ENCODE measurements at regions not wholly inside any gene's neighbourhood (a gene's known extent, or its start where the extent isn't known, plus 50 kb on each side); places are given as distances from the start of the nearest gene placed in this dataset.

- H3K4me3 ChIP-seq (ENCODE audit: low read length) = no peak overlapping the region
- H3K27me3 ChIP-seq (replicated peaks; ENCODE audit: control insufficient read depth, insufficient read depth, low read length) = no peaks in the 10 kb centered on the region
- no peak overlapping the region for H3K9ac ChIP-seq (ENCODE audit: low read length)
- H3K4me1 ChIP-seq (ENCODE audit: control insufficient read depth, insufficient read depth, low read length) = no peaks in the 10 kb centered on the region
- H3K9me3 ChIP-seq (ENCODE audit: control insufficient read depth, low read length) = no peaks in the 10 kb centered on the region
- DNase-seq (ENCODE audit: low read depth) = no peak
- no peaks in the 10 kb centered on the region for H3K36me3 ChIP-seq (ENCODE audit: control insufficient read depth, insufficient read depth, low read length, severe bottlenecking)
Measured at GRCh38 chr20:12252793-12253192, 335.1 kb downstream of the BTBD3 start.

GRCh38 chr20:12255461-12255970 lies 337.8 kb downstream of the BTBD3 start:
- no peak for DNase-seq (ENCODE audit: low read depth)
- no peak overlapping the region for H3K4me3 ChIP-seq (ENCODE audit: low read length)
- no peaks in the 10 kb centered on the region for H3K4me1 ChIP-seq (ENCODE audit: control insufficient read depth, insufficient read depth, low read length)
- H3K36me3 ChIP-seq (ENCODE audit: control insufficient read depth, insufficient read depth, low read length, severe bottlenecking) = no peaks in the 10 kb centered on the region
- no peak overlapping the region for H3K9ac ChIP-seq (ENCODE audit: low read length)
- no peaks in the 10 kb centered on the region for H3K27me3 ChIP-seq (replicated peaks; ENCODE audit: control insufficient read depth, insufficient read depth, low read length)
- H3K9me3 ChIP-seq (ENCODE audit: control insufficient read depth, low read length) = no peaks in the 10 kb centered on the region

- Histone ChIP-seq H3K9ac (ENCODE audit: low read length) (no peak overlapping the region), H3K4me1 (ENCODE audit: control insufficient read depth, insufficient read depth, low read length) (no peaks in the 10 kb centered on the region), H3K4me3 (ENCODE audit: low read length) (no peak overlapping the region), H3K36me3 (ENCODE audit: control insufficient read depth, insufficient read depth, low read length, severe bottlenecking) (no peaks in the 10 kb centered on the region), H3K9me3 (ENCODE audit: control insufficient read depth, low read length) (no peaks in the 10 kb centered on the region), H3K27me3 (replicated peaks; ENCODE audit: control insufficient read depth, insufficient read depth, low read length) (no peaks in the 10 kb centered on the region)
- no peak for DNase-seq (ENCODE audit: low read depth)
Measured at GRCh38 chr20:12256806-12257205, 339.1 kb downstream of the BTBD3 start.

- Histone ChIP-seq H3K4me3 (ENCODE audit: low read length) (no peak overlapping the region), H3K9ac (ENCODE audit: low read length) (no peak overlapping the region), H3K36me3 (ENCODE audit: control insufficient read depth, insufficient read depth, low read length, severe bottlenecking) (no peaks in the 10 kb centered on the region), H3K9me3 (ENCODE audit: control insufficient read depth, low read length) (no peaks in the 10 kb centered on the region), H3K27me3 (replicated peaks; ENCODE audit: control insufficient read depth, insufficient read depth, low read length) (no peaks in the 10 kb centered on the region), H3K4me1 (ENCODE audit: control insufficient read depth, insufficient read depth, low read length) (no peaks in the 10 kb centered on the region)
- DNase-seq (ENCODE audit: low read depth) = no peak
Measured at GRCh38 chr20:12262747-12263146, 345.1 kb downstream of the BTBD3 start.

GRCh38 chr20:12264711-12265110 lies 347.0 kb downstream of the BTBD3 start:
- Histone ChIP-seq H3K27me3 (replicated peaks; ENCODE audit: control insufficient read depth, insufficient read depth, low read length) (no peaks in the 10 kb centered on the region), H3K36me3 (ENCODE audit: control insufficient read depth, insufficient read depth, low read length, severe bottlenecking) (no peaks in the 10 kb centered on the region), H3K4me1 (ENCODE audit: control insufficient read depth, insufficient read depth, low read length) (no peaks in the 10 kb centered on the region), H3K9ac (ENCODE audit: low read length) (no peak overlapping the region), H3K4me3 (ENCODE audit: low read length) (no peak overlapping the region), H3K9me3 (ENCODE audit: control insufficient read depth, low read length) (no peaks in the 10 kb centered on the region)
- no peak for DNase-seq (ENCODE audit: low read depth)

- no peak overlapping the region for H3K4me3 ChIP-seq (ENCODE audit: low read length)
Measured at GRCh38 chr20:12265662-12266061, 348.0 kb downstream of the BTBD3 start.

GRCh38 chr20:12269579-12269978 lies 351.9 kb downstream of the BTBD3 start:
- Histone ChIP-seq H3K27me3 (replicated peaks; ENCODE audit: control insufficient read depth, insufficient read depth, low read length) (no peaks in the 10 kb centered on the region), H3K4me3 (ENCODE audit: low read length) (no peak overlapping the region), H3K9me3 (ENCODE audit: control insufficient read depth, low read length) (no peaks in the 10 kb centered on the region), H3K4me1 (ENCODE audit: control insufficient read depth, insufficient read depth, low read length) (no peaks in the 10 kb centered on the region), H3K36me3 (ENCODE audit: control insufficient read depth, insufficient read depth, low read length, severe bottlenecking) (no peaks in the 10 kb centered on the region), H3K9ac (ENCODE audit: low read length) (no peak overlapping the region)
- DNase-seq (ENCODE audit: low read depth) = no peak

More at GRCh38 chr20:12265662-12266061, 348.0 kb downstream of the BTBD3 start:
- no peak for DNase-seq (ENCODE audit: low read depth)
- H3K9ac ChIP-seq (ENCODE audit: low read length) = no peak overlapping the region
- H3K4me1 ChIP-seq (ENCODE audit: control insufficient read depth, insufficient read depth, low read length) = no peaks in the 10 kb centered on the region
- no peaks in the 10 kb centered on the region for H3K9me3 ChIP-seq (ENCODE audit: control insufficient read depth, low read length)
- no peaks in the 10 kb centered on the region for H3K36me3 ChIP-seq (ENCODE audit: control insufficient read depth, insufficient read depth, low read length, severe bottlenecking)
- no peaks in the 10 kb centered on the region for H3K27me3 ChIP-seq (replicated peaks; ENCODE audit: control insufficient read depth, insufficient read depth, low read length)

GRCh38 chr20:12270863-12271262 lies 353.2 kb downstream of the BTBD3 start:
- H3K27me3 ChIP-seq (replicated peaks; ENCODE audit: control insufficient read depth, insufficient read depth, low read length) = no peaks in the 10 kb centered on the region
- no peak for DNase-seq (ENCODE audit: low read depth)

GRCh38 chr20:12276011-12276673 lies 358.4 kb downstream of the BTBD3 start:
- Histone ChIP-seq H3K4me1 (ENCODE audit: control insufficient read depth, insufficient read depth, low read length) (no peaks in the 10 kb centered on the region), H3K4me3 (ENCODE audit: low read length) (no peak overlapping the region), H3K9ac (ENCODE audit: low read length) (no peak overlapping the region), H3K27me3 (replicated peaks; ENCODE audit: control insufficient read depth, insufficient read depth, low read length) (no peaks in the 10 kb centered on the region), H3K9me3 (ENCODE audit: control insufficient read depth, low read length) (no peaks in the 10 kb centered on the region), H3K36me3 (ENCODE audit: control insufficient read depth, insufficient read depth, low read length, severe bottlenecking) (no peaks in the 10 kb centered on the region)
- DNase-seq (ENCODE audit: low read depth) = no peak

More at GRCh38 chr20:12270863-12271262, 353.2 kb downstream of the BTBD3 start:
- no peak overlapping the region for H3K4me3 ChIP-seq (ENCODE audit: low read length)
- H3K9ac ChIP-seq (ENCODE audit: low read length) = no peak overlapping the region
- H3K4me1 ChIP-seq (ENCODE audit: control insufficient read depth, insufficient read depth, low read length) = no peaks in the 10 kb centered on the region
- H3K9me3 ChIP-seq (ENCODE audit: control insufficient read depth, low read length) = no peaks in the 10 kb centered on the region
- no peaks in the 10 kb centered on the region for H3K36me3 ChIP-seq (ENCODE audit: control insufficient read depth, insufficient read depth, low read length, severe bottlenecking)

- no peaks in the 10 kb centered on the region for H3K27me3 ChIP-seq (replicated peaks; ENCODE audit: control insufficient read depth, insufficient read depth, low read length)
- no peaks in the 10 kb centered on the region for H3K36me3 ChIP-seq (ENCODE audit: control insufficient read depth, insufficient read depth, low read length, severe bottlenecking)
- no peaks in the 10 kb centered on the region for H3K4me1 ChIP-seq (ENCODE audit: control insufficient read depth, insufficient read depth, low read length)
- no peak overlapping the region for H3K9ac ChIP-seq (ENCODE audit: low read length)
- H3K4me3 ChIP-seq (ENCODE audit: low read length) = no peak overlapping the region
- DNase-seq (ENCODE audit: low read depth) = no peak
- no peaks in the 10 kb centered on the region for H3K9me3 ChIP-seq (ENCODE audit: control insufficient read depth, low read length)
Measured at GRCh38 chr20:12287575-12287974, 369.9 kb downstream of the BTBD3 start.

- Histone ChIP-seq H3K9ac (ENCODE audit: low read length) (no peak overlapping the region), H3K9me3 (ENCODE audit: control insufficient read depth, low read length) (no peaks in the 10 kb centered on the region), H3K4me3 (ENCODE audit: low read length) (no peak overlapping the region), H3K4me1 (ENCODE audit: control insufficient read depth, insufficient read depth, low read length) (no peaks in the 10 kb centered on the region), H3K27me3 (replicated peaks; ENCODE audit: control insufficient read depth, insufficient read depth, low read length) (no peaks in the 10 kb centered on the region), H3K36me3 (ENCODE audit: control insufficient read depth, insufficient read depth, low read length, severe bottlenecking) (no peaks in the 10 kb centered on the region)
- no peak for DNase-seq (ENCODE audit: low read depth)
Measured at GRCh38 chr20:12289465-12289864, 371.8 kb downstream of the BTBD3 start.

GRCh38 chr20:12291386-12291785 lies 373.7 kb downstream of the BTBD3 start:
- Histone ChIP-seq H3K9me3 (ENCODE audit: control insufficient read depth, low read length) (no peaks in the 10 kb centered on the region), H3K4me3 (ENCODE audit: low read length) (no peak overlapping the region), H3K9ac (ENCODE audit: low read length) (no peak overlapping the region), H3K4me1 (ENCODE audit: control insufficient read depth, insufficient read depth, low read length) (no peaks in the 10 kb centered on the region), H3K27me3 (replicated peaks; ENCODE audit: control insufficient read depth, insufficient read depth, low read length) (no peaks in the 10 kb centered on the region), H3K36me3 (ENCODE audit: control insufficient read depth, insufficient read depth, low read length, severe bottlenecking) (no peaks in the 10 kb centered on the region)
- DNase-seq (ENCODE audit: low read depth) = no peak

Measured in adipocyte (in vitro differentiated cells).